ENCODE measurements at regions not wholly inside any gene's neighbourhood (a gene's known extent, or its start where the extent isn't known, plus 50 kb on each side); places are given as distances from the start of the nearest gene placed in this dataset.

DNA sequence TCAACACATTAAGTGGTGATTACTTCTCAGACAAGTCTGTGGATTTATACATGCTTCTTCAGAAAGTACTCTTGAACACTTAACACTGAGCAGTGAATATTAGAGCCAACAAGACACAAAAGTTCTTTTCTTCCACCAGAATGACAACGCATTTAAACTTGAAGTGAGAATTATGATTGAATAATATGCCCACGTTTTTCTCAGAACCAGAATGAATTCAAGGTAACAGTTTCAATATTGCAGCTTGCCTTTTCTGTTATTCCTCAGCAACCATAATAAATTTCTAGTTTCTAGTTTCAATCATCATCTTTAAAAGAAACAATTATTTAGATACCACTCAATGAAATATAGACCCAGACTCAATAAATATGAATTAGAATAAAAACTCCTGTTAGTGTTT is 547.0 kb downstream of the NUP35 start:
- TF ChIP-seq, protein P1, sequence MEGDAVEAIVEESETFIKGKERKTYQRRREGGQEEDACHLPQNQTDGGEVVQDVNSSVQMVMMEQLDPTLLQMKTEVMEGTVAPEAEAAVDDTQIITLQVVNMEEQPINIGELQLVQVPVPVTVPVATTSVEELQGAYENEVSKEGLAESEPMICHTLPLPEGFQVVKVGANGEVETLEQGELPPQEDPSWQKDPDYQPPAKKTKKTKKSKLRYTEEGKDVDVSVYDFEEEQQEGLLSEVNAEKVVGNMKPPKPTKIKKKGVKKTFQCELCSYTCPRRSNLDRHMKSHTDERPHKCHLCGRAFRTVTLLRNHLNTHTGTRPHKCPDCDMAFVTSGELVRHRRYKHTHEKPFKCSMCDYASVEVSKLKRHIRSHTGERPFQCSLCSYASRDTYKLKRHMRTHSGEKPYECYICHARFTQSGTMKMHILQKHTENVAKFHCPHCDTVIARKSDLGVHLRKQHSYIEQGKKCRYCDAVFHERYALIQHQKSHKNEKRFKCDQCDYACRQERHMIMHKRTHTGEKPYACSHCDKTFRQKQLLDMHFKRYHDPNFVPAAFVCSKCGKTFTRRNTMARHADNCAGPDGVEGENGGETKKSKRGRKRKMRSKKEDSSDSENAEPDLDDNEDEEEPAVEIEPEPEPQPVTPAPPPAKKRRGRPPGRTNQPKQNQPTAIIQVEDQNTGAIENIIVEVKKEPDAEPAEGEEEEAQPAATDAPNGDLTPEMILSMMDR (IDR thresholded peaks at IDR 0.05; ENCODE audit: unreplicated experiment), result no peak
- Mint-ChIP-seq H3K4me1 (ENCODE audit: low read depth) (peaks cover 1% of the 10 kb centered on the region), H3K27ac (no peak overlapping the region), H3K27me3 (no peaks in the 10 kb centered on the region), H3K36me3 (ENCODE audit: insufficient read depth) (no peaks in the 10 kb centered on the region), H3K9me3 (ENCODE audit: low read depth) (no peaks in the 10 kb centered on the region), H3K4me3 (ENCODE audit: low read depth) (no peak overlapping the region)
- no peak for DNase-seq (ENCODE audit: low spot score, unreplicated experiment)

DNA sequence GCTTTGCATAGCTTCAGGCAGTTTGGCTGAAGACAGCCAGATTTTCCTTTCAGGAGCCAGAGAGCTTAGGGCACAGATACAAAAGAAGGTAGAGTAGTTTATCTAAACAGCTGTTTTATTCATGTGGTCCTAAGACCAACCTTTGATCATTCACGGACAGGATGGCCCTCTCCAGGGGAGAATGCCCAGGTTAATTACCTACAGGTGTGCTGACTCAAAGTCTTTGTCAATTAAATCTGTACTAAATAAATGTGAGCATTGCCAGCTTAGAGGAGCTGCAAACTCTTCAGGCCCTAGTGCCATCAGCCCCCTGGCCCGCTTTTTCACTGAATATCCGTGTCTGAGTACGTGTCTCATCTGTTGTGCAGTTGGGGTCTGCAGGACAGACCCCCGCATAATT is 554.7 kb downstream of the NUP35 start:
- H3K36me3 Mint-ChIP-seq (ENCODE audit: insufficient read depth), result no peaks in the 10 kb centered on the region
- no peaks in the 10 kb centered on the region for H3K4me1 Mint-ChIP-seq (ENCODE audit: low read depth)
- peaks cover 8% of the 10 kb centered on the region for H3K9me3 Mint-ChIP-seq (ENCODE audit: low read depth)
- no peak overlapping the region for H3K4me3 Mint-ChIP-seq (ENCODE audit: low read depth)
- TF ChIP-seq, protein P1 (IDR thresholded peaks at IDR 0.05; ENCODE audit: unreplicated experiment), result no peak
- no peaks in the 10 kb centered on the region for H3K27me3 Mint-ChIP-seq
- no peak for DNase-seq (ENCODE audit: low spot score, unreplicated experiment)
- peak overlapping the region; percentile 46 for H3K27ac Mint-ChIP-seq

DNA sequence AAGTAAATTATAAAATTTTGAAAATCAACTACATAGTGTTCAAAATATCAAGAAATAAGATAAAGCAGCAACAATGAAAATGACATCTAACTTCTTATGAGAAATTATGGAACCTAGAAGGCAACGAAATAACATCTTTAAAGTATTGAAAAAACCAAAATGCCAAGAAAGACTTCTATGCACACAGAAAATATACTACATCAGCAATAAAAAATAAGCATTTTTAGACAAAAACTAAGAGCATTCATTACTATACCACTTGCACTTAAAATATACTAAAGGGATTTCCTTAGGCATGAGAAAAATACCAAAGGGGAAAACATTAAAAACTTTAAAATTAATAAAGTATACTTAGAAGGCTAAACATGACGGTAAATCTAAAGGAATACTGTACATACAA is 556.3 kb downstream of the NUP35 start:
- H3K9me3 Mint-ChIP-seq (ENCODE audit: low read depth), result peaks cover 12% of the 10 kb centered on the region
- H3K27me3 Mint-ChIP-seq, result no peaks in the 10 kb centered on the region
- no peaks in the 10 kb centered on the region for H3K4me1 Mint-ChIP-seq (ENCODE audit: low read depth)

DNA sequence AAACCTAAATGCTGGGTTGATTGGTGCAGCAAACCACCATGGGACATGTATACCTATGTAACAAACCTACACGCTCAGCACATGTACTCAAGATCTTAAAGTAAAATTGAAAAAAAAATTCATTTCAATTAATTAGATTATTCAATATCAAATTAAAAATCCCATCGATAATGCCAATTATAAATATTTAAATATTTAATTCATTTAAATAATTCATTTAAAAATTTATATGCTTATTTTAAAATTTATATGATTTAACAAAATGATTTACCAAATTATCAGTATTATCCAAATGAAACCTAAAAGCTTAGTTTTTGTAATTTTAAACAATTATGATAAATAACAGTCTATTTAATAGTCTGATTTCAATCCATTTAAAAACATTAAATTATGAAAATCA is 560.4 kb downstream of the NUP35 start:
- Mint-ChIP-seq H3K9me3 (ENCODE audit: low read depth) (peaks cover 16% of the 10 kb centered on the region), H3K4me3 (ENCODE audit: low read depth) (no peak overlapping the region), H3K27me3 (no peaks in the 10 kb centered on the region), H3K27ac (no peak overlapping the region), H3K4me1 (ENCODE audit: low read depth) (no peaks in the 10 kb centered on the region), H3K36me3 (ENCODE audit: insufficient read depth) (no peaks in the 10 kb centered on the region)
- TF ChIP-seq, protein P1 (IDR thresholded peaks at IDR 0.05; ENCODE audit: unreplicated experiment), result no peak
- no peak for DNase-seq (ENCODE audit: low spot score, unreplicated experiment)

More for the DNA sequence above, 556.3 kb downstream of the NUP35 start:
- no peak overlapping the region for H3K27ac Mint-ChIP-seq
- H3K4me3 Mint-ChIP-seq (ENCODE audit: low read depth), result no peak overlapping the region
- no peaks in the 10 kb centered on the region for H3K36me3 Mint-ChIP-seq (ENCODE audit: insufficient read depth)
- TF ChIP-seq, protein P1 (IDR thresholded peaks at IDR 0.05; ENCODE audit: unreplicated experiment), result no peak
- no peak for DNase-seq (ENCODE audit: low spot score, unreplicated experiment)

DNA sequence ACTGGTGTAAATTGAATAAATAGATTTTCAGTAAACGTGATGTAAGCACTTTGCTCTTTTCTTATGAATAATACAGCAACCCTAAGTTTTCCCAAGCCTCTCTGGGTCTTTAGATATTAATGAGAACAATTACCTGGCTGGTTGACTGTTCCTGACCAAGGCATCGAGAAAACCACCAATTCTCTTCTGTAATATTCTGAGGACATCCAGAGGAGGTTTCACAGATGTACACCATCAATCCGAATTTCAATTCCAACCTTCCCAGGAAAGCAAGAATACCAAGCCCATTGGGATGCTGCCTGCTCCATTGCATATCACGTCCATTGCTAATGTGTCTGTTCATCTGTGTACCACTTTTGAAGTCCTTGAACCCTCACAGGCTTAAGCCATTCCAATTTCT is 571.8 kb downstream of the NUP35 start:
- Mint-ChIP-seq H3K27me3 (no peaks in the 10 kb centered on the region), H3K4me1 (ENCODE audit: low read depth) (no peaks in the 10 kb centered on the region), H3K27ac (no peak overlapping the region), H3K36me3 (ENCODE audit: insufficient read depth) (no peaks in the 10 kb centered on the region), H3K4me3 (ENCODE audit: low read depth) (no peak overlapping the region), H3K9me3 (ENCODE audit: low read depth) (peaks cover 8% of the 10 kb centered on the region)
- TF ChIP-seq, protein P1 (IDR thresholded peaks at IDR 0.05; ENCODE audit: unreplicated experiment), result no peak
- no peak for DNase-seq (ENCODE audit: low spot score, unreplicated experiment)

Measured in progenitor cell of endocrine pancreas (in vitro differentiated cells).